HG03108 (cell line): ENCODE measurements at regions not wholly inside any gene's neighbourhood (a gene's known extent, or its start where the extent isn't known, plus 50 kb on each side); places are given as distances from the start of the nearest gene placed in this dataset.

ENCODE experiments used
- ATAC-seq: cut with Tn5 transposase; IDR thresholded peaks from one replicate; pipeline ENCODE4 v1.9.1; 2021; ENCODE audit warnings: moderate library complexity; ENCODE audit not compliant: unreplicated experiment

DNA sequence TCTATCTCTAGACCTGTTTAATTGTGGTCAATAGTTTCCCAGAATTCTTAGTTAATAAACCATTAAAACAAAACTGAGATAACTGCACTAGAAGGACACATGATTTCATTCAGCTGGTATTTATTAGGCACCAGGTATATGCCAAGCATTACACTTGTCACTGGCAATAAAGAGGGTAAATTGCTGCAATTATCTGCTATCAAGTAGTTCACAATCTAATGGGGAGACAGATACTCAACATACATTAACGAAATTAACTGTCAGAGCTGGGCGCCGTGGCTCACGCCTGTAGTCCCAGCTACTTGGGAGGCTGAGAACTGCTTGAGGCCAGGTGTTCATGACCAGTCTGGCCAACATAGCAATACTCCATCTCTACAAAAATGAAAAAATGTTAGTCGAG, 71.7 kb upstream of the WIPF1 start:
- ATAC-seq, result no peak

GRCh38 chr2:174668075-174668474, 70.5 kb upstream of the WIPF1 start:
- no peak for ATAC-seq

DNA sequence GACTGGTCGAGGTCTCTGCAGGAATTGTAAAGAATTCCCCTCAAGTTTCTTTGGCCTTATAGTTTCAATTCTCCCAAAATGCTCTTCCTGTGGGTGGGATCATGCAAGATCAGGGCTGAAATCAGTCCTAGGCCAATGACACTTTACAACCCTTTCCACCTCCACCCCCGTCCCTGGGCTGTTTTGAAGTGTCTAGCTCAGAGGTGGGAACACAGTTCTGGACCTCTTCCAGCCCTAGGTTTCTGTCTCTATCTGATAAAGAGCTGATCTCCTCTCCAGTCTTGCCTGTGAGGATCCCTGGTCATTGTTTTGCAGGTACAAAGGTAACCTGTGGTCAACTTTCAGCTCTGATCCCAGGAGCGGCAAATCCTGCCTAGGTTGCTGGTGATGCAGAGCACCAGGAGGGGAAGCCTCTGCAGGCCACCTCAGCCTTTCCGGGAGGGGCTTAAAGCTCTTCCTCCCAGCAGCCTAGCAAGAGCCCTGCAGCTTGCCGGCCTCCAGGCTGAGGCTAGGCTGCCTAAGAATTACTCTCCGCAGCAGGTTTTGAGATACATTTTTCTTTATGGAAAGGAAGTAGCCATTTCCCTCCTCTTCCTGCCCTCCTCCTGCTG, 69.8 kb upstream of the WIPF1 start:
- no peak for ATAC-seq

- ATAC-seq, result no peak
Observed at GRCh38 chr2:174666845-174667244, 69.2 kb upstream of the WIPF1 start.

GRCh38 chr2:174666312-174666711, 68.7 kb upstream of the WIPF1 start:
- ATAC-seq, result no peak

GRCh38 chr2:174664084-174664759, 66.6 kb upstream of the WIPF1 start:
- ATAC-seq, result no peak

DNA sequence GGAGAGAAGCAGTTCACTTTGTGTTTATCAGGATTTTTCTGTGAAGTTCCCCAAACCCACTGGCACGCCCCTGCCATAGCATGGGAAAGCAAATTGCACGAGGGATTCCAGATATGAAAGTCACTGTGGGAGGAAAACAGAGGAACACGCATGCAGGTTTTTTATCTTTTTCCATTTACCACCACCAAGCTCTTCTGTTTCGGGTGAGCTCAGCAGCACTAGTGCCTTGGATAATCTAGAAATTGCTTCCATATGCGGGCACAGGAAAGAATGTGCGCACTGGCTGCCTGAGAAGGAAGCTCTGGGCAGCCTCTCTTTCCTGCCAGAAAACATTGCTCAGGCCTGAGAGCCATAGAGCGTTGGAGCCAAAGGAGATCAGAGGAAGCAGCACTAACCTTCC, 65.9 kb upstream of the WIPF1 start:
- no peak for ATAC-seq

DNA sequence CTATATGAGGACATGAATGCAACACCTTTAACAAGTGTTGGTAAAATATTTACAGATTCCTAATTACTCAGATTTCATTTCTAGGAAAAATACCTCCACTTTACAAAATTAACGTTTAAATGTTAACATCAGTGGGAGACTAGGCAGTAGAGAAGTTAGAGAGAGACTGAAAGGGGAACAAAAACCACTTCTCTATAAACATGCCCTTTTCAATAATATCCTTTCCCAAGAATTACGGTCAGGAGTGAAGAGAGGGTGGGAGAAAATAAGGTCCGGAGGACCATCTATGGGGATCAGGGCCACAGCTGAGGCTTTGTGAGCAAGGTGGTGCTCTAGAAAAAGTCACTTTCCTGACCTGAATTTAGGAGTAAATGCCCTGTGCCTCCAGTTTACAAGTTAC, 65.3 kb upstream of the WIPF1 start:
- no peak for ATAC-seq

DNA sequence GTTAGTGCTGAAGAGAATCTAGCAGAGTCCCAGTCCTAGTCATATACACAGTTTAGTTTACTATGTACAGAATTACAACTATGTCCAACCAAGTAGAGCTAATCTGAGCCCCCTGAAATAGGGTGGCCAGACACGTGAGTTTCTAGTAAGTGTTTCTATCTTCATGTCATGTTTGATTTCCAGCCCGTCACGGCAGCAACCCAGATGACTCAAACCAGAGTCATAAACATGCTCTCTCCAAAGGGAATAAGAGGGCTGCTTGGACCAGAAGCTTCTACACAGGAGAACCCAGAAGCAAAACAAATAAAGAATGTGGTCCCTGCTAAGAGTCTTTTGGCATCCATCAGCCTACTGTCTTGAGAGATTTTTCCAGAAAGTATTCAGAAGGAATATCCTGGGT, 64.9 kb upstream of the WIPF1 start:
- no peak for ATAC-seq

DNA sequence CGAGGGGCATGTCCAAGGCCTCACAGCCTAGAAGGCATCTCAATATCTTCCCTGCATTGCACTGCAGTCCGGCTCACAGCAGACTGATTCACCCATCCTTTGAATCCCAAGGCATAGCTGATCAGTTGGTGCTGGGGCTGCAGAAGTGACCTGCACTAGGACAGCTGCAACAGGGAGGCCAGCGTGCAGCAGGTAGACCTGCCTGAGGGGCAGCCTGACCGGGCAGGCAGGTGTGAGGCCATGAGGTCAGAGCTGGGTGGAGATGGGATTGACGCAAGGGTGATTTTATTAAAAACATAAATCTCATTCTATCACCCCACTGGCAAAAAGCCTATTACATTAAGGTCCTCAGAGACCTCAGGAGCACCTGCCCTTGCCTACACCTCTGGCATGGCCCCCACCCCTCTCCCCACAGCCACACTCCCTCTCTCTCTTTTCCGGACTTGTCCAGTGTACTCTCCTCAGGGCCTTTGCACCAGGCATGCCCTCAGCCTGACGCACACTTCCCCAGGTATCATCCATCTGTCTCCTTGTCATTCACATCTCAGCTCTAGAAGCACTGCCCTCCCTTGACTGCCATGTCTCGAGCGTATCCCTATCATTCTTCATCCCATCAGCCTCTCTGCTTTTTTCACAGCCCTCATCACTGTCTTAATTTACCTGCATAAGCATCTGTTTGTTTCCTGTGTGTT, 63.5 kb upstream of the WIPF1 start:
- no peak for ATAC-seq

GRCh38 chr2:174659069-174659900, 61.7 kb upstream of the WIPF1 start:
- no peak for ATAC-seq

GRCh38 chr2:174656676-174657176, 59.1 kb upstream of the WIPF1 start:
- ATAC-seq, result no peak

GRCh38 chr2:174656035-174656434, 58.4 kb upstream of the WIPF1 start:
- ATAC-seq, result no peak

DNA sequence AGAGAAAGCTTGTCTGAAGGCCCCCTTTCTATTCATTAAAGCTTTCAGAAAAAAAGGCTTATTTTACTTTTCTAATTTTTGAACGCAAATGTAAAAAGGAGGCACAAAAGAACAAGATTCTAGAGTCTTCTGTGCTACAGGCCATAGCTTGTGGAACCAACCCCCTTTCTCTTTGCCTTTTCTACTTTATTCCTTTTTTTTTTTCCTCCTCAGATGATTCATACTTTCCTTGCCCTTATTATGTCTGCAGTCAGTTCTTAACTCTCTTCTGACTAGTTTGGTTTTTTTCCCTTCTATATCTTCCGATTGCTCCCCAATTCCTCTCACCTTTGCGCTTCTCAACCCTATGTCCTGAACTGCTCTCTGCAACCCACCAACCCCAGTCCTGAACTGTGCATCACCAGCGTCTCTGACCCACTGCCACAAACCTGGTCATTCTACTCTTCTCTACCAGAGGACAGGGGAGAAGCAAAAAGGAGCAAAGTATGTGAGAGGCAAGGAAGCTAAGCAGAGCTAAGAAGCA, 56.9 kb upstream of the WIPF1 start:
- ATAC-seq, result no peak

DNA sequence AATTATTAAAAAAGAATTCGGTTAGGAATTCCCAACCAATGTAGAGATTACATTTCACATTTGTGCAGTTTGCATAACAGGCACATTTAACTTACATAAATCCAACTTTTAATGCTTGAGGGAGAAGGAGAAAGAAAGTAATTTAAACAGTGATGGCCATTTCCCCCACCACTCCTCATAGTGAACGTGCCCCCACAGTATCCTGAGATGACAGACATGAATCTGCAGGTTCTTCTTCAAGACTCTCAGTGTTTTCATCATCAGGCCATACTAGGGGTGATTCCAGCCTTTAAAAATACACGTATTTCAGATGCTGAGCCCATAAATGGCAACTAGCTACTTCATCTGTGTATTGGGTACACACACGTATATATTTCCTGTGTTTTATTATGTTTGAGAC, 51.3 kb upstream of the WIPF1 start:
- ATAC-seq, result no peak
